ENCODE measurements at regions not wholly inside any gene's neighbourhood (a gene's known extent, or its start where the extent isn't known, plus 50 kb on each side); places are given as distances from the start of the nearest gene placed in this dataset.

DNA sequence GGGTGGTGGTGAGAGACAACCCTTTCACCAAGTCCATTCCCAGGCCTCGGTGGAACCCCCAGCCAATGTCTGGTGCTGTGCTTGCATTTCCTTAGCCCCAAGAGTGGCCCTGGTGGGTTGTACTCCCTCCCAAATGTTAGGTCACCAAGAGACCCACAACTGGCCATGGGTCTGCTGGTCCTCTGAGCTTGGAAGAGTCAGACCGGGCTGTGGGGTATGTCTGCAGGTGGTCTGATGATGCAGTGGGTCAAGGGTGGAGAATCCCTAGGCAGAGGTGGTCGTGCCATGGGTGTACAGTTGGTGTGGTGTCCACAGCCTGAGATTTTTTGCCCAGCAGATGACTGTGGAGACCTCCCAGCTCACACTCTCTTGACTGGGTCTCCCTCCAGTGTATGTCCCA lies 535.7 kb upstream of the CNKSR2 start:
- Histone ChIP-seq H4K20me1 (ENCODE audit: insufficient read depth, low read length, poor library complexity, severe bottlenecking) (no peaks in the 10 kb centered on the region), H3K4me3 (ENCODE audit: low read length, poor library complexity, severe bottlenecking) (no peak overlapping the region), H3K27me3 (ENCODE audit: insufficient read depth, low read length, poor library complexity, severe bottlenecking) (no peaks in the 10 kb centered on the region), H3K79me2 (ENCODE audit: insufficient read depth, low read length) (no peaks in the 10 kb centered on the region), H3F3A (ENCODE audit: low read depth) (no peaks in the 10 kb centered on the region), H3K9me2 (replicated peaks; ENCODE audit: low read depth, low read length) (no peaks in the 10 kb centered on the region), H2AFZ (ENCODE audit: low read length) (no peak overlapping the region), H3K4me1 (ENCODE audit: insufficient read depth, low read length, poor library complexity, severe bottlenecking) (no peaks in the 10 kb centered on the region), H3K36me3 (ENCODE audit: insufficient read depth, low read length) (no peaks in the 10 kb centered on the region), H3K9me3 (ENCODE audit: insufficient read depth, low read depth, low read length) (no peaks in the 10 kb centered on the region), H3K4me2 (ENCODE audit: low read depth, low read length, poor library complexity, severe bottlenecking) (no peak overlapping the region), H3K9ac (ENCODE audit: low read depth, low read length, poor library complexity, severe bottlenecking) (no peak overlapping the region)
- TF ChIP-seq, protein P1, sequence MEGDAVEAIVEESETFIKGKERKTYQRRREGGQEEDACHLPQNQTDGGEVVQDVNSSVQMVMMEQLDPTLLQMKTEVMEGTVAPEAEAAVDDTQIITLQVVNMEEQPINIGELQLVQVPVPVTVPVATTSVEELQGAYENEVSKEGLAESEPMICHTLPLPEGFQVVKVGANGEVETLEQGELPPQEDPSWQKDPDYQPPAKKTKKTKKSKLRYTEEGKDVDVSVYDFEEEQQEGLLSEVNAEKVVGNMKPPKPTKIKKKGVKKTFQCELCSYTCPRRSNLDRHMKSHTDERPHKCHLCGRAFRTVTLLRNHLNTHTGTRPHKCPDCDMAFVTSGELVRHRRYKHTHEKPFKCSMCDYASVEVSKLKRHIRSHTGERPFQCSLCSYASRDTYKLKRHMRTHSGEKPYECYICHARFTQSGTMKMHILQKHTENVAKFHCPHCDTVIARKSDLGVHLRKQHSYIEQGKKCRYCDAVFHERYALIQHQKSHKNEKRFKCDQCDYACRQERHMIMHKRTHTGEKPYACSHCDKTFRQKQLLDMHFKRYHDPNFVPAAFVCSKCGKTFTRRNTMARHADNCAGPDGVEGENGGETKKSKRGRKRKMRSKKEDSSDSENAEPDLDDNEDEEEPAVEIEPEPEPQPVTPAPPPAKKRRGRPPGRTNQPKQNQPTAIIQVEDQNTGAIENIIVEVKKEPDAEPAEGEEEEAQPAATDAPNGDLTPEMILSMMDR (conservative IDR thresholded peaks at IDR 0.05; ENCODE audit: low read length): no peak
- TF ChIP-seq EZH2phosphoT487 (IDR thresholded peaks at IDR 0.05; ENCODE audit: borderline replicate concordance): no peak

GRCh38 chrX:20829665-20830491 lies 544.3 kb upstream of the CNKSR2 start:
- no peaks in the 10 kb centered on the region for H3K4me1 ChIP-seq (ENCODE audit: insufficient read depth, low read length, poor library complexity, severe bottlenecking)
- H3K4me2 ChIP-seq (ENCODE audit: low read depth, low read length, poor library complexity, severe bottlenecking): no peak overlapping the region
- H3K4me3 ChIP-seq (ENCODE audit: low read length, poor library complexity, severe bottlenecking): no peak overlapping the region

GRCh38 chrX:20825984-20826383 lies 548.2 kb upstream of the CNKSR2 start:
- Histone ChIP-seq H2AFZ (ENCODE audit: low read length) (no peak overlapping the region), H3K27me3 (ENCODE audit: insufficient read depth, low read length, poor library complexity, severe bottlenecking) (no peaks in the 10 kb centered on the region), H3K36me3 (ENCODE audit: insufficient read depth, low read length) (no peaks in the 10 kb centered on the region), H3K79me2 (ENCODE audit: insufficient read depth, low read length) (no peaks in the 10 kb centered on the region), H3K9me3 (ENCODE audit: insufficient read depth, low read depth, low read length) (no peaks in the 10 kb centered on the region), H3K9ac (ENCODE audit: low read depth, low read length, poor library complexity, severe bottlenecking) (no peak overlapping the region), H3K9me2 (replicated peaks; ENCODE audit: low read depth, low read length) (no peaks in the 10 kb centered on the region), H3F3A (ENCODE audit: low read depth) (no peaks in the 10 kb centered on the region), H3K4me3 (ENCODE audit: low read length, poor library complexity, severe bottlenecking) (no peak overlapping the region), H3K4me1 (ENCODE audit: insufficient read depth, low read length, poor library complexity, severe bottlenecking) (no peaks in the 10 kb centered on the region), H4K20me1 (ENCODE audit: insufficient read depth, low read length, poor library complexity, severe bottlenecking) (no peaks in the 10 kb centered on the region), H3K4me2 (ENCODE audit: low read depth, low read length, poor library complexity, severe bottlenecking) (no peak overlapping the region)
- TF ChIP-seq, protein P1 (conservative IDR thresholded peaks at IDR 0.05; ENCODE audit: low read length): no peak
- TF ChIP-seq EZH2phosphoT487 (IDR thresholded peaks at IDR 0.05; ENCODE audit: borderline replicate concordance): no peak

More at GRCh38 chrX:20829665-20830491, 544.3 kb upstream of the CNKSR2 start:
- Histone ChIP-seq H3K79me2 (ENCODE audit: insufficient read depth, low read length) (no peaks in the 10 kb centered on the region), H3K9me3 (ENCODE audit: insufficient read depth, low read depth, low read length) (no peaks in the 10 kb centered on the region), H3K36me3 (ENCODE audit: insufficient read depth, low read length) (no peaks in the 10 kb centered on the region), H3K27me3 (ENCODE audit: insufficient read depth, low read length, poor library complexity, severe bottlenecking) (no peaks in the 10 kb centered on the region), H3F3A (ENCODE audit: low read depth) (no peaks in the 10 kb centered on the region), H3K9me2 (replicated peaks; ENCODE audit: low read depth, low read length) (no peaks in the 10 kb centered on the region), H4K20me1 (ENCODE audit: insufficient read depth, low read length, poor library complexity, severe bottlenecking) (no peaks in the 10 kb centered on the region), H3K9ac (ENCODE audit: low read depth, low read length, poor library complexity, severe bottlenecking) (no peak overlapping the region), H2AFZ (ENCODE audit: low read length) (no peak overlapping the region)
- TF ChIP-seq, protein P1 (conservative IDR thresholded peaks at IDR 0.05; ENCODE audit: low read length): no peak
